Right atrium auricular region (tissue), 2 donors: ENCODE measurements at regions not wholly inside any gene's neighbourhood (a gene's known extent, or its start where the extent isn't known, plus 50 kb on each side); places are given as distances from the start of the nearest gene placed in this dataset.

Experiments used
- DNase-seq: peaks from one replicate; pipeline ENCODE4 v3.0.0-alpha.2; 2019; ENCODE audit warnings: low spot score
- H3K27ac ChIP-seq, 2 donors: fragments of 200-600 bp; sonication (generic); 1 replicate in 1 of 2; 2 replicates in 1 of 2; pipeline ENCODE4 v1.5.1; 2016 to 2019
- H3K27me3 ChIP-seq, 2 donors: fragments of 200-600 bp; sonication (generic); one replicate each; pipeline versions ENCODE4 v1.5.1 to v1.6.0; 2017 to 2019
- H3K36me3 ChIP-seq: fragments of 200-600 bp; sonication (generic); one replicate; pipeline ENCODE4 v1.5.1; 2016
- H3K4me1 ChIP-seq, 2 donors: fragments of 200-600 bp; sonication (generic); one replicate each; pipeline versions ENCODE4 v1.5.1 to v1.6.0; 2017 to 2019
- H3K4me3 ChIP-seq, 2 donors: fragments of 200-600 bp; sonication (generic); 1 replicate in 1 of 2; 2 replicates in 1 of 2; pipeline ENCODE4 v1.5.1; 2017 to 2019; ENCODE audit warnings: mild to moderate bottlenecking in 1 of 2, moderate library complexity in 1 of 2
- H3K9me3 ChIP-seq, 2 donors: fragments of 200-600 bp; sonication (generic); one replicate each; pipeline ENCODE4 v1.5.1; 2019
- CTCF ChIP-seq, 2 donors: fragments of 200-600 bp; sonication (generic); IDR thresholded peaks; one replicate each; pipeline ENCODE4 v1.5.1; 2019; ENCODE audit warnings: antibody characterized with exemption in 2 of 2

DNA sequence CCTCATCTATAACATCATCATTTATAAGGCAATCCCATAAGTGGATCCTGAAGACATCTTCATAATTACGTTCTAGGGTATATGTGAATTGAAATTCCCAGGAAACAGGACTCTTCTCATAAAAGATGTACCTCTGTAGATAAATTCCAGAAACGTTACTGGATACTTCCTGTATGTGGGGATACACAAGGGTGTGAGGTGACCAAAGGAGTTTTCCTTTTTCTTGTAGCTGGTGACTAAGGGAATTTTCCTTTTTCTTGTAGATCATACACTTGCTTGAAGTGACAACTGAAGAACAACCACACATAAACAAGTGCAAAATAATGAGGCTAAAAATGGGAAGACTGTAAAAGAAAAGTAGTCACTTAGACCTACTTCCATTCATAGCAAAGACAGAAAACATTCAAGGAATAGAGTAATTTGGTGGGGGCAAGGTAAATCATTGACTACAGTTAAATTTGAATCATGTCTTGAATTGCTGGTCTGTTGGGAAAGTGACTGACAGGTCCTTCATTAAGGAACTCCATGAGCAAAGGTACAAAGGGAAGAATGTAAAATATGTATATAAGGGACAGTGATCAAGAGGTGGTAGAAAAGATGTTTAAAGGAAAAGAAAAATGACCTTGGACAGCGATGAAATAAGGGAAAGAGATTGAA is 53.2 kb upstream of the UBE2E3 start:
- no peaks in the 10 kb centered on the region for H3K9me3 ChIP-seq
- no peak overlapping the region for H3K4me3 ChIP-seq
- no peak overlapping the region for H3K27ac ChIP-seq
- no peak for DNase-seq
- H3K36me3 ChIP-seq: no peaks in the 10 kb centered on the region
- no peak for TF ChIP-seq CTCF (IDR thresholded peaks at IDR 0.05)
- H3K27me3 ChIP-seq: no peaks in the 10 kb centered on the region
- no peaks in the 10 kb centered on the region for H3K4me1 ChIP-seq

- no peaks in the 10 kb centered on the region for H3K27me3 ChIP-seq
- no peak for DNase-seq
- no peak overlapping the region for H3K27ac ChIP-seq
- no peaks in the 10 kb centered on the region for H3K36me3 ChIP-seq
- no peak overlapping the region for H3K4me3 ChIP-seq
- TF ChIP-seq CTCF (IDR thresholded peaks at IDR 0.05): no peak
- no peaks in the 10 kb centered on the region for H3K9me3 ChIP-seq
- H3K4me1 ChIP-seq: no peaks in the 10 kb centered on the region
These were observed 54.7 kb upstream of the UBE2E3 start for GRCh38 chr2:180925700-180926099.

DNA sequence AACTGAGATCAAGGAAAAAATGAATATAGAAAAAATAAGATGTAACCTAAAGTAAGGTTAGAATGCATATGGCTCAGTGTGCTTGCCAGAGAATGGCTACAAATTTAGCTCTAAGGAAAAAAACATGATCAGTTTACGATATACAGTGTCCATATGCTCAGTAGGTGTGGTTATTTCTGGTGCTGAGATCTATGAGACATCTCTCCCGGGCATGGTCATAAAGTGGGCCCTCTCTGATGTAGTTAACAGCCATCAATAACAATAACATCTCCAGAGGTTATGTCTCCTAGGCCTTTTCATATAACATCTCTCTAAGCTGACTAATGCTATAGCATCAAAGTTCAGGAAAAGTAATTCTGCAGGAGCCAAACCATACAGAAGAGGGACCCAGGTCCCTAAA is 56.3 kb upstream of the UBE2E3 start:
- H3K36me3 ChIP-seq: no peaks in the 10 kb centered on the region
- H3K4me1 ChIP-seq: no peaks in the 10 kb centered on the region
- H3K9me3 ChIP-seq: no peaks in the 10 kb centered on the region
- no peak for TF ChIP-seq CTCF (IDR thresholded peaks at IDR 0.05)
- H3K27ac ChIP-seq: no peak overlapping the region
- H3K4me3 ChIP-seq: no peak overlapping the region
- DNase-seq: no peak
- H3K27me3 ChIP-seq: no peaks in the 10 kb centered on the region

GRCh38 chr2:180910831-180911665 is 69.4 kb upstream of the UBE2E3 start:
- H3K27me3 ChIP-seq: no peaks in the 10 kb centered on the region
- H3K36me3 ChIP-seq: no peaks in the 10 kb centered on the region
- no peaks in the 10 kb centered on the region for H3K9me3 ChIP-seq
- no peak overlapping the region for H3K4me3 ChIP-seq
- no peak overlapping the region for H3K27ac ChIP-seq
- no peak for TF ChIP-seq CTCF (IDR thresholded peaks at IDR 0.05)
- no peaks in the 10 kb centered on the region for H3K4me1 ChIP-seq
- DNase-seq: no peak

- H3K27ac ChIP-seq: no peak overlapping the region
- H3K9me3 ChIP-seq: no peaks in the 10 kb centered on the region
- no peaks in the 10 kb centered on the region for H3K4me1 ChIP-seq
- no peaks in the 10 kb centered on the region for H3K36me3 ChIP-seq
- no peak for DNase-seq
- no peak overlapping the region for H3K4me3 ChIP-seq
- TF ChIP-seq CTCF (IDR thresholded peaks at IDR 0.05): no peak
- H3K27me3 ChIP-seq: no peaks in the 10 kb centered on the region
These were observed 72.7 kb upstream of the UBE2E3 start for GRCh38 chr2:180907731-180908130.
